Ureter (tissue), 1 donor: ENCODE measurements at regions not wholly inside any gene's neighbourhood (a gene's known extent, or its start where the extent isn't known, plus 50 kb on each side); places are given as distances from the start of the nearest gene placed in this dataset.

Source experiments
- DNase-seq: peaks from one replicate; pipeline ENCODE4 v3.0.0-alpha.2; 2020; ENCODE audit warnings: low spot score
- donor health status: DM: yes; HTN: yes; CAD: no.

GRCh38 chr5:68379275-68380036 is 163.9 kb downstream of the PIK3R1 start:
- DNase-seq: peak; percentile 65

- DNase-seq: no peak
These were observed 164.5 kb downstream of the PIK3R1 start for GRCh38 chr5:68380078-68380477.

GRCh38 chr5:68381060-68381459 is 165.5 kb downstream of the PIK3R1 start:
- DNase-seq: no peak

- peak; percentile 50 for DNase-seq
These were observed 166.4 kb downstream of the PIK3R1 start for GRCh38 chr5:68381909-68382308.

- no peak for DNase-seq
These were observed 167.1 kb downstream of the PIK3R1 start for GRCh38 chr5:68382640-68383039.

GRCh38 chr5:68383888-68384310 is 168.3 kb downstream of the PIK3R1 start:
- DNase-seq: no peak

- DNase-seq: no peak
These were observed 169.5 kb downstream of the PIK3R1 start for GRCh38 chr5:68384936-68385594.

- DNase-seq: no peak
These were observed 170.4 kb downstream of the PIK3R1 start for GRCh38 chr5:68385936-68386335.

- DNase-seq: no peak
These were observed 171.7 kb downstream of the PIK3R1 start for GRCh38 chr5:68387074-68387796.

GRCh38 chr5:68389618-68390017 is 174.1 kb downstream of the PIK3R1 start:
- DNase-seq: no peak

- DNase-seq: no peak
These were observed 177.1 kb downstream of the PIK3R1 start for GRCh38 chr5:68392617-68393016.

- no peak for DNase-seq
These were observed 179.7 kb downstream of the PIK3R1 start for GRCh38 chr5:68395302-68395701.

- no peak for DNase-seq
These were observed 180.5 kb downstream of the PIK3R1 start for GRCh38 chr5:68395926-68396511.

GRCh38 chr5:68396722-68397121 is 181.2 kb downstream of the PIK3R1 start:
- DNase-seq: peak; percentile 51

- no peak for DNase-seq
These were observed 182.7 kb downstream of the PIK3R1 start for GRCh38 chr5:68398146-68398812.

GRCh38 chr5:68403301-68403700 is 187.7 kb downstream of the PIK3R1 start:
- no peak for DNase-seq

- DNase-seq: no peak
These were observed 188.7 kb downstream of the PIK3R1 start for GRCh38 chr5:68404246-68404645.

- DNase-seq: no peak
These were observed 189.6 kb downstream of the PIK3R1 start for GRCh38 chr5:68405026-68405684.

- no peak for DNase-seq
These were observed 190.5 kb downstream of the PIK3R1 start for GRCh38 chr5:68405784-68406743.

GRCh38 chr5:68406767-68407241 is 191.2 kb downstream of the PIK3R1 start:
- no peak for DNase-seq
